ENCODE measurements at regions not wholly inside any gene's neighbourhood (a gene's known extent, or its start where the extent isn't known, plus 50 kb on each side); places are given as distances from the start of the nearest gene placed in this dataset.

GRCh38 chr2:41216978-41217377 is 765.1 kb upstream of the SLC8A1 start:
- no peak for TF ChIP-seq POLR2A (IDR thresholded peaks at IDR 0.05)
- no peak for TF ChIP-seq CTCF (IDR thresholded peaks at IDR 0.05)
